ENCODE measurements at regions not wholly inside any gene's neighbourhood (a gene's known extent, or its start where the extent isn't known, plus 50 kb on each side); places are given as distances from the start of the nearest gene placed in this dataset.
"Not testable (repeated sequence)": the region's sequence is repeated elsewhere in the genome, so short reads cannot be mapped to it uniquely, and the experiment has no call there.

GRCh38 chr15:96974761-96975160, 644.3 kb downstream of the NR2F2 start:
- Histone ChIP-seq H3K4me1 (peaks cover 0 to 6% (median 0%) of the 10 kb centered on the region in 3 donors), H3K4me3 (no peak overlapping the region), H3K9me3 (no peaks in the 10 kb centered on the region), H3K36me3 (no peaks in the 10 kb centered on the region), H3K27ac (no peak overlapping the region), H3K27me3 (no peaks in the 10 kb centered on the region)
- intact Hi-C loops (cut with DNase I): no loop called here
- TF ChIP-seq CTCF (IDR thresholded peaks at IDR 0.05): no peak
- ATAC-seq (no peak), FAIRE-seq (no peak), DNase-seq (no peak)

GRCh38 chr15:96977886-96978285, 647.4 kb downstream of the NR2F2 start:
- no peak for DNase-seq

GRCh38 chr15:96978937-96979473, 648.5 kb downstream of the NR2F2 start:
- H3K27ac ChIP-seq: peak overlapping the region in 1 of 4 donors; percentile 25
- ATAC-seq: peak in 3 of 4 donors; percentile 31 to 94 (median 55)
- H3K36me3 ChIP-seq: no peaks in the 10 kb centered on the region
- peaks cover 0 to 6% (median 0%) of the 10 kb centered on the region in 3 donors for H3K4me1 ChIP-seq
- no peak for TF ChIP-seq CTCF (IDR thresholded peaks at IDR 0.05)
- peak in 1 of 6 donors; percentile 56 for DNase-seq
- H3K4me3 ChIP-seq: no peak overlapping the region
- H3K9me3 ChIP-seq: no peaks in the 10 kb centered on the region
- no peak for FAIRE-seq
- H3K27me3 ChIP-seq: no peaks in the 10 kb centered on the region
- WGBS, 2 donors: 13 to 16% methylated on average over 5 of the region's 5 CpGs
- intact Hi-C loops (cut with DNase I): no loop called here

More at GRCh38 chr15:96977886-96978285, 647.4 kb downstream of the NR2F2 start:
- intact Hi-C loops (cut with DNase I): no loop called here
- Histone ChIP-seq H3K27ac (no peak overlapping the region), H3K4me3 (no peak overlapping the region), H3K9me3 (no peaks in the 10 kb centered on the region), H3K36me3 (no peaks in the 10 kb centered on the region), H3K27me3 (no peaks in the 10 kb centered on the region), H3K4me1 (peaks cover 0 to 6% (median 0%) of the 10 kb centered on the region in 3 donors)
- no peak for TF ChIP-seq CTCF (IDR thresholded peaks at IDR 0.05)
- FAIRE-seq: no peak
- ATAC-seq: no peak
- WGBS, 2 donors: 64% methylated on average over 2 of the region's 2 CpGs

GRCh38 chr15:96984121-96984671, 653.7 kb downstream of the NR2F2 start:
- FAIRE-seq; H3K27me3 ChIP-seq; H3K4me3 ChIP-seq; ATAC-seq; H3K27ac ChIP-seq; intact Hi-C loops (cut with DNase I); H3K36me3 ChIP-seq; H3K9me3 ChIP-seq; H3K4me1 ChIP-seq: not testable (repeated sequence)
- WGBS, 2 donors: 92 to 93% methylated on average over 54 to 58 of the region's 58 CpGs
- peak in 1 of 6 donors; percentile 48 for DNase-seq

GRCh38 chr15:96992817-96993216, 662.3 kb downstream of the NR2F2 start:
- H3K4me3 ChIP-seq: no peak overlapping the region
- 56 to 57% methylated on average over 5 of the region's 5 CpGs for WGBS, 2 donors
- H3K36me3 ChIP-seq: no peaks in the 10 kb centered on the region
- H3K27ac ChIP-seq: no peak overlapping the region
- FAIRE-seq (no peak), DNase-seq (no peak), ATAC-seq (no peak)
- H3K9me3 ChIP-seq: no peaks in the 10 kb centered on the region
- no peak for TF ChIP-seq CTCF (IDR thresholded peaks at IDR 0.05)
- intact Hi-C loops (cut with DNase I): no loop called here
- H3K27me3 ChIP-seq: no peaks in the 10 kb centered on the region
- H3K4me1 ChIP-seq: no peaks in the 10 kb centered on the region
